HG02610 (cell line): ENCODE measurements at regions not wholly inside any gene's neighbourhood (a gene's known extent, or its start where the extent isn't known, plus 50 kb on each side); places are given as distances from the start of the nearest gene placed in this dataset.

ENCODE experiments used
- ATAC-seq: cut with Tn5 transposase; IDR thresholded peaks from one replicate; pipeline ENCODE4 v1.9.1; 2021; ENCODE audit warnings: mild to moderate bottlenecking, moderate library complexity; ENCODE audit not compliant: unreplicated experiment

GRCh38 chr1:10848109-10848684, 51.8 kb upstream of the CASZ1 start:
- no peak for ATAC-seq

DNA sequence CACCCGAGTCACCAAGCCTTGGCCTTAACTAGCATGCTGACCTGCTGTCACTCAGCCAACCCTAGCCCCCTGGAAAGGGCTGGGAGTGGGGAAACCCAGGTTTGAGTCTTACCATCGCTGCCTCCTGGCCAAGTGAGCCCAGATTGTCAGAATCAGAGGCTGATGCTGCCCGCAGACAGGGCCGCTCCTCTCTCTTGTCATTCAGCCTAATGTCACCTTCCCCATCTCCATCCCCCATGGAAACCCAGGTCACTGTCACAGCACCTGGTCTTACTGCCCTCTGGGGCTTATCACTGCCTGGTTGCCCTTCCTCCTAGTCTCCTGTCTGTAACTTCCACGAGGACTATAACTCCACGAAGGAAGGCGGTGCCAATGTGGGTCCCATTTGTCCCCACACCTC, 53.6 kb upstream of the CASZ1 start:
- no peak for ATAC-seq

GRCh38 chr1:10851024-10852013, 54.9 kb upstream of the CASZ1 start:
- ATAC-seq, result no peak

GRCh38 chr1:10852018-10852417, 55.6 kb upstream of the CASZ1 start:
- no peak for ATAC-seq

DNA sequence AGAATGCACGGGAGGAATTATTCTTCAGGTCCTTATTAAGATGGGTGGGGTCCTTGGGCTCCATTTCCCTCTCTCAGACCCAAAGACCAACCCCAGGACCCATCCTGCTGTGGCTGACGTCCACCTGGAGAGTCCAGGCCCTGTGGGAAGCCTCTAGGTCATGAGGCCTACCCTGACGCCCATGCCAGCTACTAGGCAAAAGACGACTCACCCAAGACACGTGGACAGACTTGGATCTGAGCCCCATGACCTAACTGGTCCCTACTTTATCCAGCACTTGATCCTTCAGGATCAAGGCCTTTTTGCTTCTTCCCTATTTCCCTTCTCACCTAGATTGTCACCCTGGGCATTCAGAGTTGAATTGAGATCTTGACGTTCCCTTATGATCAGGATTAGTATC, 56.0 kb upstream of the CASZ1 start:
- no peak for ATAC-seq

DNA sequence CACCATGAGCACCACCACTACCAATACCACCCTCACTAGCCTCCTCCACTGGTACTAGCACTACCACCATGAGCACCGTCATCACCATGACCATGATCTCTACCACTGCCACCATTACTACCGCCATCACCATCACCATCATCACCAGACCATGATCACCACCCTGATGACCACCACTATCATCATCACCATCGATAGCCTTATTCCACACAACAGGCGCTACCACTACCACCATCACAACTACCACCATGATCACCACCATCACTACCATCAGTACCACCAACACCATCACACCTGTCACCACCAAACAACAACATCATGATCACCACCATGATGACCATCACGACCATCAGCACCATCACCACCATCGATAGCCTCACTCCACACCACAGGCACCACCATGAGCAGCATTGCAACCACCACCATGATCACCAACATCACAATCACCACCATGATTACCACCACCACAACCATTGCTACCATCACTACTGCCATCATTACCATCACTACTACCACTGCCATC, 56.6 kb upstream of the CASZ1 start:
- no peak for ATAC-seq

GRCh38 chr1:10853701-10854100, 57.3 kb upstream of the CASZ1 start:
- no peak for ATAC-seq

GRCh38 chr1:10854856-10855459, 58.5 kb upstream of the CASZ1 start:
- no peak for ATAC-seq

- no peak for ATAC-seq
Observed at GRCh38 chr1:10856176-10856683, 59.8 kb upstream of the CASZ1 start.

DNA sequence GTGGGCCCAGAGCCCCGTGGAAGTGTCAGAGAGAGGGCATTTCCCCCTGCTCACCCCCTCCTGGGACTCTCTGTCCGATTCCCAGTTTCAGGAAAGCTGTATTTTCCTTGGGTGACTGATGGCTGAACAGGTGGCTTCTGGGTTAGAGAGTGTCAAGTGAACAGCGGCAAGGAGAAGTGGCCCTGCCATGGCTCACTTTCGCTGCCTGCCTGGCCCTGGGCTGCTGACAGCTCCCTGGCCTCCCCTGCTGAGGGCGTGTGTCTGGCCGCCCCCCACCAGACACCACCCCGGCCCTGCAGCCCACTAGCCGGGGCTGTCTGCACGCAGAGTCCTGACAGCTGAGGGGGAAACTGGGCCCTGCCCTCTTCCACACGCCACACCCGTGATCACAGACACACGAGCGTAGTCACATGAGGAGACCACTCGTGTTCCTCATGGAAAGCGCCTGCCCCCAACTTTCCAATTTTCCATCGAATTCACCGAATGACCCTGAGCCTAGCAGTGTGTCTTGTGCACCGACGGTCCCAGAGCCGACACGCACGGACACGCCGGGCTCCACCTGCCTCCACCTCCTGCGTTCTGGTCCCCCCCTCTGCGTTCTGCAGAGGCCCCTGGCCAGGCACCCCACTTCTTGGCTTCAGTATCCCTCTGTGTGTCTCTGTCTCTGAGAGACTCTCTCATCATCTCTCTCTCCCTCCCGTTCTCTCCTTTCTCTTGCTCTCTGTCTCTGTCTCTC, 60.6 kb upstream of the CASZ1 start:
- ATAC-seq, result no peak

GRCh38 chr1:10857687-10858086, 61.2 kb upstream of the CASZ1 start:
- ATAC-seq, result no peak

DNA sequence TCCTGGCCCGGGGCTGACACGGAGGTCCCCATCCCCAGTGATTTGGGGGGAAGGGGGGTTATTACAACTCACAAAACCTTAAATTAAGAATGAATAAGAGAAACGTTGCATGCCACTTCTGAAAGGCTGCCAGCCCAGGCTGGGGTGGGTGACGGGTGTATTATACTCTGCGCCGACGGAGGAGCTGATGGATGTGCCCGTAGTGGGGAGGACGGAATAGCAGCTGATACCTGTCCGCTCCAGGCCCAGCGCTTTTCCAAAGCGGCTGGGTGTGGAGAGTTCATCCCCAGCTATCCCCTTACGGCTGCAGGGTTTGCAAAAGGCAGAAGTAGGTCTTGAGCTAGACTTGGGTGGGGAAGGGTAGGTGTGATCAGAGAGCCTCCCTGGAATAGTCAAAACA, 63.8 kb upstream of the CASZ1 start:
- ATAC-seq, result no peak

- ATAC-seq, result no peak
Observed at GRCh38 chr1:10860682-10861081, 64.2 kb upstream of the CASZ1 start.

GRCh38 chr1:10861822-10862221, 65.4 kb upstream of the CASZ1 start:
- ATAC-seq, result no peak

DNA sequence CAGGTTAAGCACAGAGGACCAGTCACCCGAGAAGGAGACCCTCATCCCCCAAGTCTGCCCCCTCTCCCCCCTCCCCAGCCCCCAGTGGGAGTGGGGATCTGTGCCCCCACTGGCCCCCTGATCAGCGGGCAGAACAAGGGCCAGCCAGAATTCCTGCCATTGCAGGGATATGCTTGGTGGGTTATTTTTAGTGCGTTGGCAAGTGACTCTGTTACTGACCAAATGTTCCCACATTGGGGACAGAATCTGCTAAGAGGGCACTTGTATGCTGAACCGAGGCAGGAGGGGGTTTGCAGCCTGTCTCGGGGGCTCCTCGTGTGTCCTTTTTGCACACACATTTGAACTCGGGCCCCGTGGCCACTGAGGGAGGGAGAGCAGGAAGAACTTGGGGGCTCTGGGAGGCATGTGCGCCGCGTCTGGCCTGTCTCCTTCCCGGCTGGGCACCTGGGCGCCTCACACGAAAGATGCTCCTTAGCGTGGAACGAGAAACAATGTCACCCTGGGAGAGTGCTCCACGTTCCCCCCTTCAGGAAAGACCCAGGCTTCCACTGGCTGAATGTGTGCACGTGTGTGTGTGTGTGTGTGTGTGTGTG, 66.4 kb upstream of the CASZ1 start:
- no peak for ATAC-seq

GRCh38 chr1:10863886-10864285, 67.4 kb upstream of the CASZ1 start:
- ATAC-seq, result no peak

DNA sequence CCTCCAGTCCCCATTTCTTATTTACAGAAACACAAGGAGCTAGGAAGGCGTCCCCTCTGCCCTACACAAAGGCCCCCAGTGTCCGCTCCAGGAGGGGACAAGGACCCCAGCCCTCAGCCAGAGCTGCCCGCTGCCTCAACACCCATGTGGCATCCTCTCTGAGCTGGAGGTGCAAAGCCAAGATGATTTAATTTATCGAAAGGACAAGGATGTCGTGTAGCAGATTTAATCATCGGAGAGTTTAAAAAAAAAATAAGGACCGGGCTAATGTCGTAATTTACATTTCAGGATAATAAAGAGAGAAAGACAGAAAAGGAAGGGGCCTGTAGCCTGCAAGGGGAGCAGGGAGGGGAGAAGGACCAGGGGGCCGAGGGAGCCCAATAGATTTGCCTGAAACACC, 68.3 kb upstream of the CASZ1 start:
- no peak for ATAC-seq

DNA sequence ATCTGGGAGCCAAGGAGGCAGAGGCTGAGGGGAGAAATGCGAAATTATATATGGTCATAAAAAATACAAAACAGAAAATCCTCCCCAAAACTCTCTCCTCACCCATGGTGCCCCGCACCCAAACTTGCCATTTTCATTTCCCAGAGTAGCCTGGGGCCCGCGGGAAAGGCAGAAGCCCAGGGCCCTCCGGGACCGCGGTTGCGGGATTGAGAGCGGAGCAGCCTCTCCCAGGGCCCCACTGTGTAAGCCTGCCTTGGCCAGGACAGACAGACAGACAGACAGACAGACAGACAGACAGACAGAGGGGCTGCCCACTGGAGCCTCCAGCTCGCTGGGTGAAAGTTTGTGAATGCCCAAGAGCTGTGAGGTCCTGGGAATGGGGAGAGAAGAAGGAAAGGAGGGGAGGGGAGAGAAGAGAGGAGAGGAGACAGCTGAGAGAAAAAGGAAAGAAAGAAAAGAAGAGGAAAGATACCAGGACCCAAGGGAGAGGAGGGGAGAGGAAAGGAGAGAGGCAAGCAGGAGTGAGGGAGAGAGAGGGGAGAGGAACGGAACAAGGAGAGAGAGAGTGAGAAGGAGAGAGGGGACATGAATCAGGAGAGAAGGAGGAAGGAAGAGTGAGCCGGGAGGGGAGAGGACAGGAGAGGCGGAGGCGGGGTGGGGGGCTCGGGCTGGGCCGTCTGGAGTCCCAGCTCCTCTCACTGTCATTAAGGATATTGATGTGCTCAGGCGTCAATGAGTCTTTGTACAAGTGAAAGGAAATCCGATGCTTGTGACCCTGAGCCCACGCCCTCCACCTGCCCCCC, 69.3 kb upstream of the CASZ1 start:
- no peak for ATAC-seq

GRCh38 chr1:10866321-10867093, 70.1 kb upstream of the CASZ1 start:
- ATAC-seq, result no peak
